ENCODE measurements at regions not wholly inside any gene's neighbourhood (a gene's known extent, or its start where the extent isn't known, plus 50 kb on each side); places are given as distances from the start of the nearest gene placed in this dataset.

DNA sequence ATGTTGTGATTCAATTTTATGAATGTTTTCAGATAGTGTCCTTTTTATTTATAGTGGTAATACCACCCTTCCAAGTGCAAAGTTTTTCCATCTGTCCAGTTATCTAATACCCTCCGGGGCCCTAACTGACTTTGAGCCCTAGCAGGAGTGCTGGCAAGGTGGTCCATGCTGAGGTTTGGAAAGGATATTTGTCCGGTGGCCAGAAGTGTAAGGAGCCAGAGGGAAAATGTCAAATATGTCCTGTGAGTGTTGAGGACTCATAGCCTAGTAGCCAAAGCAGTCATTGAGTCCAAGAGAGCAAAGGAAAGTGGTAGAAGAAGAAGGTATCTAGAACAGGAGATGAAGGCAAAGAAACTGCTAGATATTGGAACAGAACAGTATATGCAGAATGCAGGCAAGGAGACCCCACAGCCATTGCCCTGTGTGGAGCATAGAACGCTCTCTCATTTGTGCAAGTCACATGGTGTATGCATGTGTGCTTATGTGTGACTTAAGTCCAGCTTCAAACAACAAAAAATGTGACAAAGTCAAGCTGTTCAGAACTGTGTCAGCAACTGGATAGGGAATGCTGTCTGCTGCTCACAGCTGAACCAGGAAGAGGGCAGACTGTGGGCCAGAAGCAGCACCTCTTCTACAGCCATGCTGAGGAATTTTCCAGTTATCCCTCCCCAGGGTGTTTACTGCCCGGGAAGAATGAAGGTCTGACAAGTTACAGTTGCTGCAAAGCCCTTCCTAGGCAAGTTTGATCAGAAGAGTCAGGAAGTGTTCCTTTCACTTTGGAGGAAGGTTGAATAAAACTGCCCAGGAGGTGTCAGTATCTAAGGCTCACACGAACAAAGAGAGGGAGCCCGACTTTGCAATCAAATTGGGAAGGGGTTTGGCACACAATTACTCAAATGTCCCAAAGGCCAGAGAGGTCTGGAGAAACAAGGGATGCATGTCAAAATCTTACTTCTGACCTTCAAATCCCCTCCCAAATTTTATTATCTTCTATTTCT lies 463.3 kb upstream of the DMAC1 start:
- peaks cover 6% of the 10 kb centered on the region for H3K9me3 Mint-ChIP-seq (ENCODE audit: low read depth, unreplicated experiment)
- CTCF ChIA-PET = no interaction called here
- no peak for DNase-seq
- no peak overlapping the region for H3K27ac Mint-ChIP-seq (ENCODE audit: unreplicated experiment)
- H3K36me3 Mint-ChIP-seq (ENCODE audit: insufficient read depth, unreplicated experiment) = no peaks in the 10 kb centered on the region
- TF ChIP-seq, protein P1, sequence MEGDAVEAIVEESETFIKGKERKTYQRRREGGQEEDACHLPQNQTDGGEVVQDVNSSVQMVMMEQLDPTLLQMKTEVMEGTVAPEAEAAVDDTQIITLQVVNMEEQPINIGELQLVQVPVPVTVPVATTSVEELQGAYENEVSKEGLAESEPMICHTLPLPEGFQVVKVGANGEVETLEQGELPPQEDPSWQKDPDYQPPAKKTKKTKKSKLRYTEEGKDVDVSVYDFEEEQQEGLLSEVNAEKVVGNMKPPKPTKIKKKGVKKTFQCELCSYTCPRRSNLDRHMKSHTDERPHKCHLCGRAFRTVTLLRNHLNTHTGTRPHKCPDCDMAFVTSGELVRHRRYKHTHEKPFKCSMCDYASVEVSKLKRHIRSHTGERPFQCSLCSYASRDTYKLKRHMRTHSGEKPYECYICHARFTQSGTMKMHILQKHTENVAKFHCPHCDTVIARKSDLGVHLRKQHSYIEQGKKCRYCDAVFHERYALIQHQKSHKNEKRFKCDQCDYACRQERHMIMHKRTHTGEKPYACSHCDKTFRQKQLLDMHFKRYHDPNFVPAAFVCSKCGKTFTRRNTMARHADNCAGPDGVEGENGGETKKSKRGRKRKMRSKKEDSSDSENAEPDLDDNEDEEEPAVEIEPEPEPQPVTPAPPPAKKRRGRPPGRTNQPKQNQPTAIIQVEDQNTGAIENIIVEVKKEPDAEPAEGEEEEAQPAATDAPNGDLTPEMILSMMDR (IDR thresholded peaks at IDR 0.05; ENCODE audit: unreplicated experiment) = no peak
- H3K27me3 Mint-ChIP-seq (ENCODE audit: unreplicated experiment) = no peaks in the 10 kb centered on the region
- no peak overlapping the region for H3K4me3 Mint-ChIP-seq (ENCODE audit: low read depth, unreplicated experiment)
- intact Hi-C loops (cut with micrococcal nuclease; ENCODE audit: unreplicated experiment) = no loop called here
- no peaks in the 10 kb centered on the region for H3K4me1 Mint-ChIP-seq (ENCODE audit: low read depth, unreplicated experiment)
- BruUV-seq (replicated peaks) = no TSS peak

DNA sequence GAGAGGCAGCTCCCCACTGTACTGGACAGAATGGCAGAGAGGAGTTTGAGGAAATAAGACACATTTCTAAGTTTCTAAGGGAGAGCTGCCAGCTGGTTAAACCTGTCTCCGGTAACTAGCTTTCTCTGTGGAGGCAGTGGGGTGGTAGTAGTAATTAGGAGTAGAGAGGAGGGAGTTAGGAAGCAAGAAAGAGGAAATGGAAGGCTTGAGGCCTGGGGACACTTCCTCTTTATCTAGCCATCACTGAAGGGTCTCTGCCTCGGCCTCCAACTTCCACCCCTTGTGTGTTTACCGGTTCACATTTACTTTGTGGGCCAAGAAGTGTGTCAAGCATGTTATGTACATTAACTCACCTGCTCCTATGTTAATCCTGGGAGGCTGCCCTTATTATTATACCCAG lies 462.2 kb upstream of the DMAC1 start:
- Mint-ChIP-seq H3K9me3 (ENCODE audit: low read depth, unreplicated experiment) (peaks cover 6% of the 10 kb centered on the region), H3K27me3 (ENCODE audit: unreplicated experiment) (no peaks in the 10 kb centered on the region), H3K27ac (ENCODE audit: unreplicated experiment) (no peak overlapping the region), H3K4me1 (ENCODE audit: low read depth, unreplicated experiment) (no peaks in the 10 kb centered on the region), H3K36me3 (ENCODE audit: insufficient read depth, unreplicated experiment) (no peaks in the 10 kb centered on the region), H3K4me3 (ENCODE audit: low read depth, unreplicated experiment) (no peak overlapping the region)
- intact Hi-C loops (cut with micrococcal nuclease; ENCODE audit: unreplicated experiment) = no loop called here
- CTCF ChIA-PET = no interaction called here
- no peak for DNase-seq
- TF ChIP-seq, protein P1 (IDR thresholded peaks at IDR 0.05; ENCODE audit: unreplicated experiment) = no peak
- BruUV-seq (replicated peaks) = no TSS peak

GRCh38 chr9:8259028-8259427 lies 459.4 kb upstream of the DMAC1 start:
- CTCF ChIA-PET = no interaction called here
- H3K27ac Mint-ChIP-seq (ENCODE audit: unreplicated experiment) = no peak overlapping the region
- H3K9me3 Mint-ChIP-seq (ENCODE audit: low read depth, unreplicated experiment) = peaks cover 3% of the 10 kb centered on the region

DNA sequence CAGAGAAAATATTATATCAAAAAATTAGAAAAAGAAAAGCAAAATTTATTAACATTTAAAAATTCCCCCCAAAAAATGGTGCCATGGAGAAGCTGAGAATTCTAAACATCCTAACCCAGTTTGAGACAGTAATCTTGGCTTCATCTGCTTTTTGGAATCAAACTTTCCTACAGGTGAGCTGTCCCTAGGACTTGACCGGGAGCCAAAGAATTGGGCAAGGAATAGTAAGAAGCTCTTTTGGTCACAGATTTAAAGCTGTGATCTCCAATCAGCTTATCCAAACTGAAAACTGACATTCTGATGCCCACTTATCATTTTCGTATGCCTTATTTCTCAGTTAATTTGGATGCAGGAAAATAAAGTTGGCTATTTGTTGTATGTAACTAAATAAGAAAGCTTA lies 457.3 kb upstream of the DMAC1 start:
- Mint-ChIP-seq H3K27me3 (ENCODE audit: unreplicated experiment) (no peaks in the 10 kb centered on the region), H3K4me1 (ENCODE audit: low read depth, unreplicated experiment) (no peaks in the 10 kb centered on the region), H3K4me3 (ENCODE audit: low read depth, unreplicated experiment) (no peak overlapping the region), H3K9me3 (ENCODE audit: low read depth, unreplicated experiment) (peaks cover 3% of the 10 kb centered on the region), H3K36me3 (ENCODE audit: insufficient read depth, unreplicated experiment) (no peaks in the 10 kb centered on the region), H3K27ac (ENCODE audit: unreplicated experiment) (no peak overlapping the region)
- DNase-seq = no peak
- TF ChIP-seq, protein P1 (IDR thresholded peaks at IDR 0.05; ENCODE audit: unreplicated experiment) = no peak
- no TSS peak for BruUV-seq (replicated peaks)
- intact Hi-C loops (cut with micrococcal nuclease; ENCODE audit: unreplicated experiment) = no loop called here
- CTCF ChIA-PET = interaction anchor here (0.6 kb wide), 1 partner anchor 264 kb away, joined by 3 read pairs; no protein-coding TSS in a partner anchor

More at GRCh38 chr9:8259028-8259427, 459.4 kb upstream of the DMAC1 start:
- TF ChIP-seq, protein P1 (IDR thresholded peaks at IDR 0.05; ENCODE audit: unreplicated experiment) = no peak
- no peak for DNase-seq
- Mint-ChIP-seq H3K27me3 (ENCODE audit: unreplicated experiment) (no peaks in the 10 kb centered on the region), H3K4me3 (ENCODE audit: low read depth, unreplicated experiment) (no peak overlapping the region), H3K4me1 (ENCODE audit: low read depth, unreplicated experiment) (no peaks in the 10 kb centered on the region), H3K36me3 (ENCODE audit: insufficient read depth, unreplicated experiment) (no peaks in the 10 kb centered on the region)
- no TSS peak for BruUV-seq (replicated peaks)
- intact Hi-C loops (cut with micrococcal nuclease; ENCODE audit: unreplicated experiment) = no loop called here

Measured in Calu3 (cell line).